HG03097 (cell line): ENCODE measurements at regions not wholly inside any gene's neighbourhood (a gene's known extent, or its start where the extent isn't known, plus 50 kb on each side); places are given as distances from the start of the nearest gene placed in this dataset.

ENCODE experiments used
- ATAC-seq: cut with Tn5 transposase; IDR thresholded peaks from one replicate; pipeline ENCODE4 v1.9.1; 2021; ENCODE audit not compliant: unreplicated experiment, low FRiP score

- no peak for ATAC-seq
These were observed 69.8 kb upstream of the PAPPA start for GRCh38 chr9:116083837-116084236.

GRCh38 chr9:116084497-116084896, 69.1 kb upstream of the PAPPA start:
- ATAC-seq = no peak

- ATAC-seq = no peak
These were observed 66.3 kb upstream of the PAPPA start for GRCh38 chr9:116087246-116087645.

- no peak for ATAC-seq
These were observed 65.8 kb upstream of the PAPPA start for GRCh38 chr9:116087751-116088194.

GRCh38 chr9:116088396-116088795, 65.2 kb upstream of the PAPPA start:
- ATAC-seq = no peak

- no peak for ATAC-seq
These were observed 63.4 kb upstream of the PAPPA start for GRCh38 chr9:116090030-116090770.

- no peak for ATAC-seq
These were observed 58.7 kb upstream of the PAPPA start for GRCh38 chr9:116094846-116095245.

- ATAC-seq = no peak
These were observed 58.2 kb upstream of the PAPPA start for GRCh38 chr9:116095403-116095802.

GRCh38 chr9:116096046-116096445, 57.5 kb upstream of the PAPPA start:
- ATAC-seq = no peak

- no peak for ATAC-seq
These were observed 56.7 kb upstream of the PAPPA start for GRCh38 chr9:116096853-116097252.

GRCh38 chr9:116098476-116098875, 55.1 kb upstream of the PAPPA start:
- no peak for ATAC-seq

- ATAC-seq = no peak
These were observed 53.8 kb upstream of the PAPPA start for GRCh38 chr9:116099821-116100220.

- ATAC-seq = no peak
These were observed 52.9 kb upstream of the PAPPA start for GRCh38 chr9:116100711-116101121.

- ATAC-seq = no peak
These were observed 52.1 kb upstream of the PAPPA start for GRCh38 chr9:116101516-116101915.

- no peak for ATAC-seq
These were observed 51.0 kb upstream of the PAPPA start for GRCh38 chr9:116102596-116102995.
